AG08395 (cell line): ENCODE measurements at regions not wholly inside any gene's neighbourhood (a gene's known extent, or its start where the extent isn't known, plus 50 kb on each side); places are given as distances from the start of the nearest gene placed in this dataset.
"Not testable (repeated sequence)": the region's sequence is repeated elsewhere in the genome, so short reads cannot be mapped to it uniquely, and the experiment has no call there.

Experiments used
- DNase-seq: peaks from one replicate; pipeline ENCODE4 v3.0.0; 2012; ENCODE audit warnings: mixed read lengths, low spot score

DNA sequence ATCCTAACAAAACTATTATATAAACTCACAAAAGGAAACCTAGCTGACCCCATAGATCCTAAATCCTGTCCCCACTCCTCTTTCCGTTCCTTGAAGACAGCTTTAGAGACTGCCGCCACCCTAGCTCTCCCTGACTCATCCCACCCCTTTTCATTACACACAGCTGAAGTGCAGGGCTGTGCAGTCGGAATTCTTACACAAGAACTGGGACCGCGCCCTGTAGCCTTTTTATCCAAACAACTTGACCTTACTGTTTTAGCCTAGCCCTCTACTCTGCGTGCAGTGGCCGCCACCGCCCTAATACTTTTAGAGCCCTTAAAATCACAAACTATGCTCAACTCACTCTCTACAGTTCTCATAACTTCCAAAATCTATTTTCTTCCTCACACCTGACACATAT, 264.0 kb downstream of the SMARCA2 start:
- not testable (repeated sequence) for DNase-seq

DNA sequence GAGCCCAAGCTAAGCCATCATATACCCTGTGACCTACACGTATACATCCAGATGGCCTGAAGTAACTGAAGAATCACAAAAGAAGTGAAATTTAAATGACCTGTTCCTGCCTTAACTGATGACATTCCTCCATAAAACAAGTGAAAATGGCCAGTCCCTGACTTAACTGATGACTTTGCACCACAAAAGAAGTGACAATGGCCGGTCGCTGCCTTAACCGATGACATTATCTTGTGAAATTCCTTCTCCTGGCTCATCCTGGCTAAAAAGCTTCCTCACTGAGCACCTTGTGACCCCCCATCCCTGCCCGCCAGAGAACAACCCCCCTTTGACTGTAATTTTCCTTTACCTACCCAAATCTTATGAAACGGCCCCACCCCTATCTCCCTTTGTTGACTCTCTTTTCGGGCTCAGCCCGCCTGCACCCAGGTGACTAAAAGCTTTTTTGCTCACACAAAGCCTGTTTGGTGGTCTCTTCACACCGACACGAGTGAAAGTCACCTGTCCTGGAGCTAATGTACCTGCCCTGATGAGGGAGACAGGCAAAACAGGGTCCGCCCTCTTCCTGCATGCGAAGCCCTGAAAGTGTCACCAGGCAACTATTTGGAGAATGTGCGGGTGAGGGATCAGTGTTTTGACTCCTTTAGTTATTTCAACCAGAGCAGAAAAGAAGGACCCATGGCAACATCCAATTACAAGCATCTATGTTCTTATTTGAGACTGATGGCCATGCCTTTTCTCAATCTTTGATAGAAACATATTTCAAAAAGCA, 266.1 kb downstream of the SMARCA2 start:
- no peak for DNase-seq

GRCh38 chr9:2281803-2282185, 266.6 kb downstream of the SMARCA2 start:
- no peak for DNase-seq

DNA sequence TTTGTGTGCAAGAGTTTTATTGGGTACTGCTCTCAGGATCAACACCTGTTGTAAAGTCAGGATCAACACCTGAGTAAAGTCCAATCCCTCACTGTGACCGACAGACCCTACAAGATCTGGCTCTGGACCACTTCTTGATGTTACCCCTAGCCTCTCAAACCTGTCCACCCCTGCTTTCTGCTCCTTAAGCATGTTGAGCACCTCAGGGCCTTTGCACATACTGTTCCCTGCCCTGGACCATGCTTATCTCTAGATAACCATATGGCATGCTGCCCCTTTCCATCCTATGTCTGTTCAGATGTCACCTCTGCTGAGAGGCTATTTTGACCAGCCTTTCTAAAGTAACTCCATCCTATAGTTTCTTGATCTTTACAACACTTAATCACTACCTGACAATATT, 269.6 kb downstream of the SMARCA2 start:
- no peak for DNase-seq

DNA sequence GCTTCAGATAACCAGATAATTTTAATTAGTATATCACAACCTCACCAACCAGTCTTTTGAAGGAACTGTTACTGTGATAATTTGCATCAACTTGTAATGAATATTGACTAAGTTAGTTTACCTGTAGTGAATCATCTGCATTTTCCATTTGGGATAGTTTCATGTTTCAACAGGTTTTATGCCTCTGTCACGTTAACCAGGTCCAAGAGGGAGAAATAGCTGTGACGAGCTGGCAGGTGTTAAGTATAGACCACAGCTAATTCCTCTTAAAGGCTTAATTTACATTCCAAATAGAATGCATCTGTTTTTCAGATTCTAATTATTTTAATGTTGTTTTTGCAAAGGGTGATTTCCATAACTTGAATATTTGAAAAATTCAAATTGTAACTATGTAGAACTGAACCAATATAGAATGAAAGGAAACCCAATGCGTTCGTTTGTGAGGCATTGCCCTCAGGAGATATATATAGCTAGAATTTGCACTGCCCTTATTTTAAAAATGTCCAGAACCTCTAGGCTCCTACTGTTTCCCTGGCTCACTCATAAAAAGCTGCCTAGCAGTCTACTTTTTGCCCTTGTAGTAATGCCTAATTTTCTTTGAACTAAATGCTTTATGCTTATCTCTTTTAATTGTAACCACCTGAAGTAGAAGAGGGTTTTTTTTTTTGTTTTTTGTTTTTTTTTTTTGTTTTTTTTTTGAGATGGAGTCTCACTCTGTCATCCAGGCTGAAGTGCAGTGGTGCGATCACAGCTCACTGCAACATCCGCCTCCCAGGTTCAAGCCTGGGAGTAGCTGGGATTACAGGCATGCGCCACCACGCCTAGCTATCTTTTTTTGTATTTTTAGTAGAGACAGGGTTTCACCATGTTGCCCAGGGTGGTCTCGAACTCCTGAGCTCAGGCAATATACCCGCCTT, 270.5 kb downstream of the SMARCA2 start:
- DNase-seq = no peak

GRCh38 chr9:2286333-2286705, 271.2 kb downstream of the SMARCA2 start:
- DNase-seq = no peak

- DNase-seq = no peak
Observed at GRCh38 chr9:2286825-2287455, 271.8 kb downstream of the SMARCA2 start.

DNA sequence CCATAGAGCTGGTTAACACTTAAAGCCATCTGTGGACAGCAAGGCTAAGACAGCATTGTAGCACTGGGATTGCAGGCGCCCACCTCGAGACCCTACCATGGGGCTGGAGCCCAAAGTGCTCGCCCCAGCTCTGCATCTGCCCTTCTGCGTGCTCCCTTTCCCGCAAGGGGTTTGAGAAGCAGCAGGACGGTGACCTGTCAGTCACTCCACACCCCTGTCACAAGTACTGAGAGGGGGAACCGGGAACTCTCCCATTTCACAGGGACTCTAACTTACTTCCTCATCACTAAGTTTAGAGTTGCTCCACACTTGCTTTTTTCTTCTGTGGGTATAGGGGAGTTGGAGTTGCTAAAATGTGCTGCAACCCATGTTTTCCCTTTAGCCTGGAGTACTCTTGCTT, 273.2 kb downstream of the SMARCA2 start:
- no peak for DNase-seq

DNA sequence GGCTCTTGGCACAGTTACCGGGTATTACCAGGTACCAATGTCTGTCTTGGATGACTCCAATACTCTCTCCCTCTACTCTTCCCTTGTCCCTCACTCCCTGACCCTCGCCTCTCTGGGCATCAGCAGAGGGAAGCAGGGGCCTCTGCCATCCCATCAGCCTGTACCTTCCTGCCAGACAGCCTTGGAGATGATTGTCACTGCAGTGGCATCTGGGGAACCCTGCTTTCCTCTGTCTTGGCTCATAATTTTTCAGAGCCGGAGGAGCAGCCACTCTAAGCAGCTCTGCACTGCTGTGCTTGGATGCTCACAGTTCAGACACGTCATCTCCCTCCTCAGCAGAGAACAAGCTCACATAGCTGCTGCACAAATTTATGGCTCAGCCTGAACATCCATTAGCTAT, 274.1 kb downstream of the SMARCA2 start:
- no peak for DNase-seq

- DNase-seq = no peak
Observed at GRCh38 chr9:2290382-2290781, 275.2 kb downstream of the SMARCA2 start.

DNA sequence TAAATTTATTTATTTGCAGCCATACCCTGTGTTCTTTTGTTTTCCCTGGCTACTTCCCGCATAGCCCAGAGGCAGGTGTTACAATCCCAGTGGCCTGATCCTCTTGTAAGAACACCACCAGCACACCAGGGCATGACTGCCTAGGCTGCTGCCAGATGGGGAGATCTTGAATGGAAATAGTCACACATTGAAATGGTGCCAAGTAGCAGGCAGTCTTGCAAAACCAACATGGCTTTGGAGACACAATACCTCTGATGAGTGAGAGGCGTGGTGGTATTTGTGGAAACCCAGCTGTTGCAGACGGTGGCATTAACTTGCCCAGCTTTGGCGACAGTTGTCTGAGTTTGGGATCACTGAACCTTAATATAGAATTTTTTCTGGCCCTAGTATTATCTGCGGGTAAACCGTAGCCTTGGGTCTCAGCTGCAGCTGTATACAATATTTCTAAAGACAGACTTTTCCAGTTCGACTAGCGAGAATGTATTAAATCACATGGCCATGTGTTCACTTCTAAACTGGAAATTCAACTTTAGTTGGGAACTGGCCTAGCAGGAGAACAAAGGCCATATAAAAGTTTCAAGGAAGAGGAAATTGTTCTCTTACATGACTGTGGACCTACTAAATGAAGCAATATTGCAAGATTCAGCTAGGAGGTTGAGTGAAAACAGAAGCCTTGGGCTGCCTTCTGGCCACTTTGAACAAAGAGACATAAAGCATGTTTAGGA, 277.0 kb downstream of the SMARCA2 start:
- DNase-seq = peak; percentile 41

- no peak for DNase-seq
Observed at GRCh38 chr9:2292733-2293132, 277.6 kb downstream of the SMARCA2 start.

- no peak for DNase-seq
Observed at GRCh38 chr9:2297771-2298170, 282.6 kb downstream of the SMARCA2 start.

DNA sequence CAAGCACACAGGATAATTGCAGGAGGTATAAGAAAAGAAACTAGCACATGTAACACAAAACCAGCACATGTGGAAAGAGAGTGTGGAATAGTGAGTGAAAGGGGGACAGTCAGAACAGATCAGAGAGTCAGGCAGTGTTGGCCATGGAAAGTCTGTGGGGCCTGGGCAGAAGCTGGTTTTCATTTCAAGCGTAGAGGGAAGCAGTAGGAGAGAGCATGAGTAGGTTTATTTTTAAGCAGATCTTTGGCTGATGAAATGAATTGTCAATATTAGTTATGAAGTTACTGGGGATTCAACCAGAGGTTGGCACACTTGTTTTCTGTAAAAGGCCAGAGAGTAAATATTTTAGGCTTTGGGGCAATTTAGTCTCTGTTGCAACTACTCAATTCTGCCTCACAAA, 283.1 kb downstream of the SMARCA2 start:
- DNase-seq = no peak

- no peak for DNase-seq
Observed at GRCh38 chr9:2299156-2299842, 284.2 kb downstream of the SMARCA2 start.

- DNase-seq = no peak
Observed at GRCh38 chr9:2299843-2300205, 284.7 kb downstream of the SMARCA2 start.

DNA sequence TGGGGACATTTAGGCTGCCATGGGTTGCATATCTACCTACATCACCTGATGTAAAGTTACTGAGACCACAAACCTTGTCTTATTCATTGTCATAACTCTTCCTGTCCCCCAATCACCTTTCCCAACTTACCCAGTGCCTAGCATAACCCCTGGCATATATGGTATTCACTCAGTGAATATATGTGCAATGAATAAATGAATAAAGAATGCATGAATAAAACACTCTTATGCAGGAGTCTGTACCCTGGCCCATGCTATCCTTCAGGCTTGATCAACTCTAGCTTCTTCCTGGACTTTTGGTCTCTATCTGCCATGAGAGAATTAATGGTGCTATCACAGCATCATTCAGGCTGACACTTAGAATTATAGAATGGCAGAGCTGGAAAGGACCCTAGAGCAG, 285.2 kb downstream of the SMARCA2 start:
- no peak for DNase-seq

DNA sequence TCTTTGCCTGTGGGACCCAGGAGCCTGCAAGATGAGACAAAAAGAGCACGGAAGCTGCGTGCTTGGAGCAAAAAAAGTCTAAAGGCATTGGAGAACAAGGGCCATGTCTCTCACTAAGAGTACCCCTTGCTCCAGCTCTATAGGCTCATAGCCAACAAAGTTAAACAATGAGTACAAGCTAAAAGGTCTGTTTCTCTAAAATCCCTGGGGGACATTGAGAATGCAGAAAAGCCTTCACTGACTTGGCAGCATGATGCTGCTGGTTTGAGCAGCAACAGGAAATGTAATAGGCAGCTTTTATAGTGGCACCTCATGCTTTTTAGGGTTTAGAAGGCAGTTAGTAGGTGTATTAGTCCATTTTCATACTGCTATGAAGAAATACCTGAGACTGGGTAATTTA, 287.5 kb downstream of the SMARCA2 start:
- DNase-seq = no peak

DNA sequence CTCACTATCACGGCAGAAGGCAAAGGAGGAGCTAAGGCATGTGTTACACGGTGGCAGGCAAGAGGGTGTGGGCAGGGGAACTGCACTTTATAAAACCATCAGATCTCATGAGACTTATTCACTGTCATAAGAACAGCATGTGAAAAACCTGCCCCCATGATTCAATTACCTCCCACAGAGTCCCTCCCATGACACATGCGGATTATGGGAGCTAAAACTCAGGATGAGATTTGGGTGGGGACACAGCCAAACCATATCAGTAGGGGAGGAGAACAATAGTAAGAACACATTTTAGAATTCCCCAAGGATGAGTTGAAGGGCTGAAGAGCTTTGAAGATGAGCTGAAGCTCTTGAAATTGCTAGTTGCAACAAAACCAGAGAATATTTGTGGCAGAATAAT, 287.9 kb downstream of the SMARCA2 start:
- no peak for DNase-seq

GRCh38 chr9:2307480-2307879, 292.3 kb downstream of the SMARCA2 start:
- DNase-seq = peak; percentile 88

GRCh38 chr9:2311920-2312319, 296.8 kb downstream of the SMARCA2 start:
- DNase-seq = no peak

DNA sequence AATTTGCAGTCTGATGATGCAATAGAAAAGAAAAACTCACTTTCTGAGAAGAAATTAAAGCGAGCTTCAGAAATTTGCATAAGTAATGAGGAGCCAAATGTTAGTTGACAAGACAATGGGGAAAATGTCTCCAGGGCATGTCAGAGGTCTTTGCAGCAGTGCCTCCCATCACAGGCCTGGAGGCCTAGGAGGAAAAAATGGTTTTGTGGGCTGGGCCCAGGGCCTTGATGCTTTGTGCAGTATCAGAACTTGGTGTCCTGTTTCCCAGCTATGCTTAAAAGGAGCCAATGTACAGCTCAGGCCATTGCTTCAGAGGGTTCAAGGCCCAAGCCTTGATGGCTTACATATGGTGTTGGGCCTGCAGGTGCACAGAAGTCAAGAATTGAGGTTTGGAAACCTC, 298.4 kb downstream of the SMARCA2 start:
- DNase-seq = no peak
